ENCODE measurements at regions not wholly inside any gene's neighbourhood (a gene's known extent, or its start where the extent isn't known, plus 50 kb on each side); places are given as distances from the start of the nearest gene placed in this dataset.

- TF ChIP-seq GATA2 (IDR thresholded peaks at IDR 0.05; ENCODE audit: low read depth, low read length) (no peak), GATA3 (IDR thresholded peaks at IDR 0.05; ENCODE audit: low read depth, low read length) (no peak)
These were observed 347.3 kb downstream of the AACS start for GRCh38 chr12:125412506-125412905.

All from SH-SY5Y (cell line).